ENCODE measurements at regions not wholly inside any gene's neighbourhood (a gene's known extent, or its start where the extent isn't known, plus 50 kb on each side); places are given as distances from the start of the nearest gene placed in this dataset.
"Not testable (repeated sequence)": the region's sequence is repeated elsewhere in the genome, so short reads cannot be mapped to it uniquely, and the experiment has no call there.

DNA sequence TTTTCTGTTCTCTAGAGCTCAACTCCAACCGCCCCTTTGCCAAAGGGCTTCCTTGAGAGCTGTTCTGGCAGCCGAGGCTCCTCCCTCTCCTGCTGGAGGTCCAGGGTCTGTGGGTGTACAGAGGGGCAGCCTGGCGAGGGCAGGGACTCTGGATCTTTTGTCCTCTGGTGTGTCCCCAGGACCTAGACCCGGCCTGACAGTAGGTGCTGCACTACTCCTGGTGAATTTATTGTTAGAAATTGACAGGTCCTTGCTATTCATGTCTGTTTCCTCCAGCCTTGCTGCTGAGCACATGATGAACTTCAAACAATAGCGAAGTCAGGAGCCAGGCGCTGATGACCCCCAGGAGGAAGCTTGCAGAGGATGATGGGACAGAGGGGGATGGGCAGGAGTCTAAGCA lies 234.7 kb upstream of the SULF2 start:
- H3K27me3 ChIP-seq: peaks cover 0 to 7% (median 0%) of the 10 kb centered on the region in 4 donors
- FAIRE-seq (no peak), ATAC-seq (no peak), DNase-seq (no peak)
- H3K4me3 ChIP-seq: no peak overlapping the region
- no peak overlapping the region for H3K27ac ChIP-seq
- no peaks in the 10 kb centered on the region for H3K9me3 ChIP-seq
- TF ChIP-seq, protein P1, sequence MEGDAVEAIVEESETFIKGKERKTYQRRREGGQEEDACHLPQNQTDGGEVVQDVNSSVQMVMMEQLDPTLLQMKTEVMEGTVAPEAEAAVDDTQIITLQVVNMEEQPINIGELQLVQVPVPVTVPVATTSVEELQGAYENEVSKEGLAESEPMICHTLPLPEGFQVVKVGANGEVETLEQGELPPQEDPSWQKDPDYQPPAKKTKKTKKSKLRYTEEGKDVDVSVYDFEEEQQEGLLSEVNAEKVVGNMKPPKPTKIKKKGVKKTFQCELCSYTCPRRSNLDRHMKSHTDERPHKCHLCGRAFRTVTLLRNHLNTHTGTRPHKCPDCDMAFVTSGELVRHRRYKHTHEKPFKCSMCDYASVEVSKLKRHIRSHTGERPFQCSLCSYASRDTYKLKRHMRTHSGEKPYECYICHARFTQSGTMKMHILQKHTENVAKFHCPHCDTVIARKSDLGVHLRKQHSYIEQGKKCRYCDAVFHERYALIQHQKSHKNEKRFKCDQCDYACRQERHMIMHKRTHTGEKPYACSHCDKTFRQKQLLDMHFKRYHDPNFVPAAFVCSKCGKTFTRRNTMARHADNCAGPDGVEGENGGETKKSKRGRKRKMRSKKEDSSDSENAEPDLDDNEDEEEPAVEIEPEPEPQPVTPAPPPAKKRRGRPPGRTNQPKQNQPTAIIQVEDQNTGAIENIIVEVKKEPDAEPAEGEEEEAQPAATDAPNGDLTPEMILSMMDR (IDR thresholded peaks at IDR 0.05): no peak
- intact Hi-C loops (cut with DNase I): no loop called here
- no peaks in the 10 kb centered on the region for H3K4me1 ChIP-seq
- WGBS, 2 donors: 47 to 55% methylated on average over 6 of the region's 6 CpGs
- no peaks in the 10 kb centered on the region for H3K36me3 ChIP-seq

DNA sequence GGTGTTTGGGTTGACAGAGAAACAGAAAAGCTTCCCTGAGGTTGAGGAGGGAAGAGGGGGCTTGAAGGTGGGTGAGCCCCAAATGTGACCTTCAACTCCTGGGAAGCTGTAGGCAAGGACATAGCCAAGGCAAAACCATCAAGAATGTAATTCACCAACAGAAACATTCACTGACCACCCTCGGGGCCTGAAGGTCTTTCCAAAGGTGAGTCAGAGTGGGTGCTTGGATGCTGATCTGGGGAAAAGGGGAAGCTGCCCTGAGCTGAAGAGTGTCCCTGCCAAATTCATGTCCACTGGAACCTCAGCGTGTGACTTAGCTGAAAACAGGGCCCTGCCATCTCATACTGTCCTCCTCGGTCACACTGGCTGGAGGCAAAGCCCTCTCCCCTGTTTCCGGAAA lies 234.2 kb upstream of the SULF2 start:
- WGBS, 2 donors: 70 to 77% methylated on average over 4 of the region's 4 CpGs

DNA sequence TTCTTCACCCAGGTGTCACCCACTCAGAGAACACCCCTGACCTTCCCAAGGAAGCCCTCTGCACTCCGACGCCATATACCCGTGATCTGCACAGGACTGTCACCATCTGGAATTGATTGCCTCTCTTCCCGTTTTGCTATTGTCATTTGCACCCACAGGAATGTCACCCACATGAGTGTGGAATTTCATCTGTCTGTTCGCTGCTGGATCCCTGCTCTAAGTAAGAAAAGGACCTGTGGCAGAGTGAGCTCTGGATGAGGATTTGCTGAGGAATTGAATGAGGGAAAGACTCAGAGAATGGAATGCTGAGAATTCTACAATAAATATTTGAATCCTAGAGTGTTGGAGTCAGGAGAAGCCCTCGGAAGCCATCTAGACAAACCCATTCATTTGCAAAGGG lies 233.6 kb upstream of the SULF2 start:
- ATAC-seq; H3K27me3 ChIP-seq; H3K9me3 ChIP-seq; H3K27ac ChIP-seq; H3K36me3 ChIP-seq; H3K4me3 ChIP-seq; FAIRE-seq; DNase-seq; intact Hi-C loops (cut with DNase I); H3K4me1 ChIP-seq: not testable (repeated sequence)
- WGBS, 2 donors: 31 to 46% methylated on average over 6 of the region's 6 CpGs

More for the DNA sequence above, 234.2 kb upstream of the SULF2 start:
- TF ChIP-seq, protein P1 (IDR thresholded peaks at IDR 0.05): no peak
- FAIRE-seq: no peak
- no peak for DNase-seq
- intact Hi-C loops (cut with DNase I): no loop called here
- Histone ChIP-seq H3K4me1 (no peaks in the 10 kb centered on the region), H3K4me3 (no peak overlapping the region), H3K9me3 (no peaks in the 10 kb centered on the region), H3K36me3 (no peaks in the 10 kb centered on the region), H3K27ac (no peak overlapping the region), H3K27me3 (peaks cover 0 to 7% (median 0%) of the 10 kb centered on the region in 4 donors)
- no peak for ATAC-seq

DNA sequence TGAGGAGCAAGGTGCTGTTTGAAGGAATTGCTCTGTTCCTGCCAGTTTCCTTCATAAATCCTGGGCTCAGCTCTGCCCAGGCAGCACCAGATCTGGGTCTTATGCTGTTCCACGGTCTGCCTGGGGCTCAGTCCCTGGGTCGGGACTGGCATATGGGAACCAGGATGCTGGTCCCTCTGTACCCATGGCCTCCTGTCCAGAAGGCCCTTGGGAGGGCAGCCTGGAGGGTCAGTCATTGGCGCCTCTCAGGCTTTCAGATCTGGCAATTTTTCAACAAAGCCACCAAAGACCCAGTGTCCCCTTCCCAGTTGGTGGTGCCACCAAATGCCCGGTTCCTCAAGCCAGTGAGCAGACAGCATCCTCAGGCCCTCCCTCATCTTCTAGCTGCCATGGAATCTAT lies 232.7 kb upstream of the SULF2 start:
- peaks cover 0 to under 1% (median 0%) of the 10 kb centered on the region in 4 donors for H3K27me3 ChIP-seq
- intact Hi-C loops (cut with DNase I): no loop called here
- WGBS, 2 donors: 65 to 68% methylated on average over 4 of the region's 4 CpGs
- H3K4me3 ChIP-seq: no peak overlapping the region
- no peaks in the 10 kb centered on the region for H3K9me3 ChIP-seq
- DNase-seq (no peak), FAIRE-seq (no peak), ATAC-seq (no peak)
- H3K27ac ChIP-seq: no peak overlapping the region
- TF ChIP-seq, protein P1 (IDR thresholded peaks at IDR 0.05): no peak
- H3K4me1 ChIP-seq: no peaks in the 10 kb centered on the region
- no peaks in the 10 kb centered on the region for H3K36me3 ChIP-seq

DNA sequence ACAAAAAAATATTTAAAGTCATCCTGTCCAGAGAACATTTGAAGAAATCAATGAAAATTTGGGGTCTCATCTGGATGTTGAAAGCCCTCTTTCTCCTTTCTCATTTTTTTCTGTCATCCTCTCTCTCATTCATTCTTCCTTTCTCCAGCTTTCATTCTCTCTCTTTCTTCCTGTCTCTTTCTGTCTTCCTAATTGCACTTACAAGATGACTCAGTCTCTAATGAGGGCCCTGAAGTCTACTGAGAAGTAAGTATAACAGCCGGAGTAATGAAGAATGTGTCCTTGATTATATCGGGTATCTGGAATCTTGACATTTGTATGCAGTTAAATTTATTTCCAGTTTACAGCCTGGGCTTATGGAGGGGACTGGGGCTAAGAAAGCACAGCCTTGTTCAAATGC lies 232.2 kb upstream of the SULF2 start:
- ATAC-seq (no peak), FAIRE-seq (no peak), DNase-seq (no peak)
- H3K36me3 ChIP-seq: no peaks in the 10 kb centered on the region
- no peaks in the 10 kb centered on the region for H3K4me1 ChIP-seq
- intact Hi-C loops (cut with DNase I): no loop called here
- H3K9me3 ChIP-seq: no peaks in the 10 kb centered on the region
- H3K27ac ChIP-seq: no peak overlapping the region
- 57 to 67% methylated on average over 2 of the region's 2 CpGs for WGBS, 2 donors
- H3K4me3 ChIP-seq: no peak overlapping the region
- H3K27me3 ChIP-seq: no peaks in the 10 kb centered on the region
- TF ChIP-seq, protein P1 (IDR thresholded peaks at IDR 0.05): no peak
